ENCODE measurements at regions not wholly inside any gene's neighbourhood (a gene's known extent, or its start where the extent isn't known, plus 50 kb on each side); places are given as distances from the start of the nearest gene placed in this dataset.

- DNase-seq (ENCODE audit: low spot score) = no peak
- Mint-ChIP-seq H3K4me3 (no peak overlapping the region), H3K4me1 (no peaks in the 10 kb centered on the region), H3K36me3 (no peaks in the 10 kb centered on the region), H3K9me3 (peaks cover 8% of the 10 kb centered on the region), H3K27me3 (ENCODE audit: insufficient read depth, low read depth) (peaks cover 11% of the 10 kb centered on the region), H3K27ac (no peak overlapping the region)
- H3K9me3 ChIP-seq (ENCODE audit: low read depth) = no peaks in the 10 kb centered on the region
- no peaks in the 10 kb centered on the region for H3K79me2 ChIP-seq (ENCODE audit: low read depth)
- H3K27me3 ChIP-seq = no peaks in the 10 kb centered on the region
- no peak overlapping the region for H3K27ac ChIP-seq
- TF ChIP-seq, protein P1, sequence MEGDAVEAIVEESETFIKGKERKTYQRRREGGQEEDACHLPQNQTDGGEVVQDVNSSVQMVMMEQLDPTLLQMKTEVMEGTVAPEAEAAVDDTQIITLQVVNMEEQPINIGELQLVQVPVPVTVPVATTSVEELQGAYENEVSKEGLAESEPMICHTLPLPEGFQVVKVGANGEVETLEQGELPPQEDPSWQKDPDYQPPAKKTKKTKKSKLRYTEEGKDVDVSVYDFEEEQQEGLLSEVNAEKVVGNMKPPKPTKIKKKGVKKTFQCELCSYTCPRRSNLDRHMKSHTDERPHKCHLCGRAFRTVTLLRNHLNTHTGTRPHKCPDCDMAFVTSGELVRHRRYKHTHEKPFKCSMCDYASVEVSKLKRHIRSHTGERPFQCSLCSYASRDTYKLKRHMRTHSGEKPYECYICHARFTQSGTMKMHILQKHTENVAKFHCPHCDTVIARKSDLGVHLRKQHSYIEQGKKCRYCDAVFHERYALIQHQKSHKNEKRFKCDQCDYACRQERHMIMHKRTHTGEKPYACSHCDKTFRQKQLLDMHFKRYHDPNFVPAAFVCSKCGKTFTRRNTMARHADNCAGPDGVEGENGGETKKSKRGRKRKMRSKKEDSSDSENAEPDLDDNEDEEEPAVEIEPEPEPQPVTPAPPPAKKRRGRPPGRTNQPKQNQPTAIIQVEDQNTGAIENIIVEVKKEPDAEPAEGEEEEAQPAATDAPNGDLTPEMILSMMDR (IDR thresholded peaks at IDR 0.05) = no peak
- no peak for TF ChIP-seq EZH2 (IDR thresholded peaks at IDR 0.05)
- TF ChIP-seq EZH2phosphoT487 (IDR thresholded peaks at IDR 0.05) = no peak
- H3K4me1 ChIP-seq = no peaks in the 10 kb centered on the region
- H3K4me3 ChIP-seq = no peak overlapping the region
- H4K20me1 ChIP-seq (ENCODE audit: low read depth) = no peaks in the 10 kb centered on the region
- no peaks in the 10 kb centered on the region for H3F3A ChIP-seq (ENCODE audit: low read depth)
- no peak overlapping the region for H3K9ac ChIP-seq
- H2AFZ ChIP-seq (replicated peaks) = no peak overlapping the region
- no peak overlapping the region for H3K4me2 ChIP-seq
- no peaks in the 10 kb centered on the region for H3K36me3 ChIP-seq
These were observed 526.9 kb downstream of the MATN1 start for GRCh38 chr1:30196457-30196856.

- H4K20me1 ChIP-seq (ENCODE audit: low read depth) = no peaks in the 10 kb centered on the region
- Mint-ChIP-seq H3K27ac (no peak overlapping the region), H3K4me3 (no peak overlapping the region), H3K4me1 (no peaks in the 10 kb centered on the region), H3K27me3 (ENCODE audit: insufficient read depth, low read depth) (peaks cover 11% of the 10 kb centered on the region), H3K9me3 (peaks cover 5% of the 10 kb centered on the region), H3K36me3 (no peaks in the 10 kb centered on the region)
- TF ChIP-seq, protein P1 (IDR thresholded peaks at IDR 0.05) = no peak
- no peak for TF ChIP-seq EZH2phosphoT487 (IDR thresholded peaks at IDR 0.05)
- no peak for TF ChIP-seq EZH2 (IDR thresholded peaks at IDR 0.05)
- H3K9me3 ChIP-seq (ENCODE audit: low read depth) = no peaks in the 10 kb centered on the region
- H3F3A ChIP-seq (ENCODE audit: low read depth) = no peaks in the 10 kb centered on the region
- H3K9ac ChIP-seq = no peak overlapping the region
- no peak overlapping the region for H3K27ac ChIP-seq
- no peaks in the 10 kb centered on the region for H3K4me1 ChIP-seq
- no peak overlapping the region for H3K4me3 ChIP-seq
- no peak overlapping the region for H2AFZ ChIP-seq (replicated peaks)
- H3K4me2 ChIP-seq = no peak overlapping the region
- no peaks in the 10 kb centered on the region for H3K27me3 ChIP-seq
- no peaks in the 10 kb centered on the region for H3K36me3 ChIP-seq
- no peaks in the 10 kb centered on the region for H3K79me2 ChIP-seq (ENCODE audit: low read depth)
- DNase-seq (ENCODE audit: low spot score) = no peak
These were observed 527.8 kb downstream of the MATN1 start for GRCh38 chr1:30195424-30196134.

DNA sequence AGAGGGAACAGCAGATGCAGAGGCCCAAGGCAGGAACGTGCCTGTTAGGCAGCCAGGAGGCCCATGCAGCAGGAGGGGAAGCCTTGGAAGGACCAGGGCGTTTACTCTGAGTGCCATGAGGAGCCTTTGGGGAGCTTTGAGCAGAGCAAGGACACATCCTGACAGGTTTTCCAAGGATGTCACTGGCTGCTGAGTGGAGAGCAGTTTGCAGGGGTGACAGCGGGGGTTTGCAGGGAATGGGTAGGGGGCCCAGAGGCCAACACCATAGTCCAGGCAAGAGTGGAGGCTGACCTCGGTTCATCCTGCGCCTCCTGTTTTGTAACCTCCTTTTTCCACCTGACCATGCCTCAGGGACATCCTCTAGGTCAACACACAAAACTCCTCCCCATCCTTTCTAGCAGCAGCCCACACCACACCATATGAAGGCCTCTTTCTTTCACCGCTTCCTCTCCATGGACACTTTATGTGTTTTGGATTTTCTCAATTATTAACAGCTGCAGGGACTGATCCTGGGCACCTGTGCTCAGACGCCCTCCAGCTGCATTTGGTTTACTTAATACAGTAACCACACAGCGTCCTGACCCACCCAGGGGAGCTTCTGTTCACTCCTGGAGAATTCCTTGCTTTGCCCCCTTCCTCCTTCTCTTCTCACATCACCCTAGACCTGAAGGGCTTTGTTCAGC lies 528.5 kb downstream of the MATN1 start:
- Histone ChIP-seq H3K9me3 (ENCODE audit: low read depth) (no peaks in the 10 kb centered on the region), H3K4me1 (no peaks in the 10 kb centered on the region), H3K79me2 (ENCODE audit: low read depth) (no peaks in the 10 kb centered on the region), H3K4me2 (no peak overlapping the region), H3K4me3 (no peak overlapping the region), H3K9ac (no peak overlapping the region), H3K36me3 (no peaks in the 10 kb centered on the region), H2AFZ (replicated peaks) (no peak overlapping the region), H4K20me1 (ENCODE audit: low read depth) (no peaks in the 10 kb centered on the region), H3K27me3 (no peaks in the 10 kb centered on the region), H3F3A (ENCODE audit: low read depth) (no peaks in the 10 kb centered on the region), H3K27ac (no peak overlapping the region)
- Mint-ChIP-seq H3K4me1 (no peaks in the 10 kb centered on the region), H3K27me3 (ENCODE audit: insufficient read depth, low read depth) (peaks cover 11% of the 10 kb centered on the region), H3K27ac (no peak overlapping the region), H3K36me3 (no peaks in the 10 kb centered on the region), H3K9me3 (no peaks in the 10 kb centered on the region), H3K4me3 (no peak overlapping the region)
- TF ChIP-seq EZH2phosphoT487 (IDR thresholded peaks at IDR 0.05) = no peak
- TF ChIP-seq EZH2 (IDR thresholded peaks at IDR 0.05) = no peak
- TF ChIP-seq, protein P1 (IDR thresholded peaks at IDR 0.05) = no peak
- no peak for DNase-seq (ENCODE audit: low spot score)

Measured in neural progenitor cell (in vitro differentiated cells).